ENCODE measurements at regions not wholly inside any gene's neighbourhood (a gene's known extent, or its start where the extent isn't known, plus 50 kb on each side); places are given as distances from the start of the nearest gene placed in this dataset.

DNA sequence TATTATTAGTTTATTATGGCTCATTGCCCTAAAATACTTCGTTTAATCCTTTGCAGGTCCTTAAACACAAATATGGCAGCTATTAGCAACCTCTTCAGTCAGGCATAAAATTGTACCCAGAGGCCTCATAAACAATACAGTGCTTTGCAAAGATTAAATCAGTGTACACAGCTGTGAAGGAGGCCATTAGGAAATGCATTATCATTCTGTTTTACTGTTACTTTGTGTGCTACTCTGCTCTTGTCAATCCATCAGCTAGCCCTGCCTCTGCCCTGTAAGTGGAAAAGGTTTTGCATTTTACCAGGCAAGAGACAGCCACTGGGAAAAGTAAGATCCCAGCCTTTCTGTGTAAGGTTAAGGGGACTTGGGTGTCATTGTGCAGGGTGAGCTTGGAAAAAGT, 415.7 kb upstream of the DAB1 start (continued):
- no peak for TF ChIP-seq RELB (IDR thresholded peaks at IDR 0.05; ENCODE audit: low read depth)
- no peak for TF ChIP-seq RAD21 (IDR thresholded peaks at IDR 0.05; ENCODE audit: insufficient read depth, low read depth, low read length)
- no peak for TF ChIP-seq ZSCAN29 (IDR thresholded peaks at IDR 0.05)
- no peak for TF ChIP-seq RUNX3 (IDR thresholded peaks at IDR 0.05; ENCODE audit: low read length)
- TF ChIP-seq SIN3A (IDR thresholded peaks at IDR 0.05; ENCODE audit: low read depth, low read length): no peak
- no peak for TF ChIP-seq CREM (IDR thresholded peaks at IDR 0.05; ENCODE audit: low read depth)
- TF ChIP-seq E2F8 (IDR thresholded peaks at IDR 0.05; ENCODE audit: low read depth, partially characterized antibody): no peak
- TF ChIP-seq EED (IDR thresholded peaks at IDR 0.05; ENCODE audit: low read depth): no peak
- no peak for TF ChIP-seq HCFC1 (IDR thresholded peaks at IDR 0.05; ENCODE audit: low read length)
- TF ChIP-seq ZZZ3 (IDR thresholded peaks at IDR 0.05; ENCODE audit: control insufficient read depth, insufficient read length, low read depth): no peak

GRCh38 chr1:57839067-57839466, 415.2 kb upstream of the DAB1 start:
- no peak overlapping the region for H3K27ac ChIP-seq (ENCODE audit: control insufficient read depth, insufficient read depth)
- WGBS (ENCODE audit: insufficient coverage, insufficient replicate concordance, low lambda C conversion rate, missing lambda C conversion rate): 11% methylated on average over 1 of the region's 1 CpG
- ChIA-PET RAD21 (ENCODE audit: unreplicated experiment) (no interaction called here), CTCF (no interaction called here), POLR2A (no interaction called here), SMC1A (ENCODE audit: uncharacterized antibody, unreplicated experiment) (no interaction called here)
- no peak overlapping the region for H3K4me2 ChIP-seq (ENCODE audit: control insufficient read depth, insufficient read depth)
- in situ Hi-C loops (cut with MboI) (no loop called here), intact Hi-C loops (cut with micrococcal nuclease; ENCODE audit: unreplicated experiment) (no loop called here)
- H3K4me1 ChIP-seq (ENCODE audit: control insufficient read depth, insufficient read depth, low read length): no peaks in the 10 kb centered on the region
- DNase-seq (ENCODE audit: low read depth, low spot score): no peak
- H3K79me2 ChIP-seq (ENCODE audit: control insufficient read depth, insufficient read depth, low read length): no peaks in the 10 kb centered on the region
- no peaks in the 10 kb centered on the region for H3K27me3 ChIP-seq (replicated peaks in 1 of 2; ENCODE audit: control insufficient read depth in 2 of 2, insufficient read depth in 2 of 2, low read length in 1 of 2)
- no peaks in the 10 kb centered on the region for H3K9me3 ChIP-seq (replicated peaks; ENCODE audit: control insufficient read depth, insufficient read depth, low read length)
- H3K36me3 ChIP-seq (ENCODE audit: control insufficient read depth in 2 of 2, insufficient read depth in 2 of 2, low read length in 1 of 2): no peaks in the 10 kb centered on the region
- no peak overlapping the region for H3K9ac ChIP-seq (ENCODE audit: control insufficient read depth, insufficient read depth, low read length)
- H4K20me1 ChIP-seq (ENCODE audit: control insufficient read depth, insufficient read depth): no peaks in the 10 kb centered on the region
- no TSS peak for BruUV-seq (replicated peaks)
- no peak for FAIRE-seq
- no peak overlapping the region for H3K4me3 ChIP-seq
- no peak overlapping the region for H2AFZ ChIP-seq (ENCODE audit: control insufficient read depth, low read depth, low read length)
- ATAC-seq: no peak
- TF ChIP-seq IRF3 (IDR thresholded peaks at IDR 0.05) (no peak), PML (IDR thresholded peaks at IDR 0.05; ENCODE audit: low read length) (no peak), POLR2AphosphoS2 (IDR thresholded peaks at IDR 0.05; ENCODE audit: low read depth, low read length) (no peak), NFIC (IDR thresholded peaks at IDR 0.05; ENCODE audit: low read depth, low read length) (no peak), WRNIP1 (IDR thresholded peaks at IDR 0.05; ENCODE audit: borderline replicate concordance, low read depth, low read length) (no peak), E2F4 (IDR thresholded peaks at IDR 0.05; ENCODE audit: low read depth, low read length) (no peak), RELB (IDR thresholded peaks at IDR 0.05; ENCODE audit: low read depth) (no peak), EED (IDR thresholded peaks at IDR 0.05; ENCODE audit: low read depth) (no peak), NR2C2 (IDR thresholded peaks at IDR 0.05; ENCODE audit: borderline replicate concordance, control insufficient read depth, insufficient read length, low read depth) (no peak)

All from GM12878 (cell line).